ENCODE measurements at regions not wholly inside any gene's neighbourhood (a gene's known extent, or its start where the extent isn't known, plus 50 kb on each side); places are given as distances from the start of the nearest gene placed in this dataset.

- no peaks in the 10 kb centered on the region for H3K27me3 ChIP-seq (ENCODE audit: control insufficient read depth, insufficient read depth, low read length)
- H3K4me3 ChIP-seq (ENCODE audit: low read depth, low read length): no peak overlapping the region
- no peak overlapping the region for H3K9ac ChIP-seq (ENCODE audit: low read depth, low read length)
- H3K4me1 ChIP-seq (ENCODE audit: control insufficient read depth, insufficient read depth, low read length): no peaks in the 10 kb centered on the region
- H3K9me3 ChIP-seq (ENCODE audit: control insufficient read depth, insufficient read depth, low read length): peaks cover 3% of the 10 kb centered on the region
- H3K36me3 ChIP-seq (ENCODE audit: control insufficient read depth, insufficient read depth, low read length): no peaks in the 10 kb centered on the region
Observed at GRCh38 chr15:25188051-25188450, 233.3 kb downstream of the SNRPN start.

GRCh38 chr15:25188551-25189101 lies 233.8 kb downstream of the SNRPN start:
- Histone ChIP-seq H3K9me3 (ENCODE audit: control insufficient read depth, insufficient read depth, low read length) (peaks cover 3% of the 10 kb centered on the region), H3K4me3 (ENCODE audit: low read depth, low read length) (no peak overlapping the region), H3K4me1 (ENCODE audit: control insufficient read depth, insufficient read depth, low read length) (no peaks in the 10 kb centered on the region), H3K27me3 (ENCODE audit: control insufficient read depth, insufficient read depth, low read length) (no peaks in the 10 kb centered on the region), H3K9ac (ENCODE audit: low read depth, low read length) (no peak overlapping the region), H3K36me3 (ENCODE audit: control insufficient read depth, insufficient read depth, low read length) (no peaks in the 10 kb centered on the region)

GRCh38 chr15:25189551-25189950 lies 234.8 kb downstream of the SNRPN start:
- H3K36me3 ChIP-seq (ENCODE audit: control insufficient read depth, insufficient read depth, low read length): no peaks in the 10 kb centered on the region
- H3K9ac ChIP-seq (ENCODE audit: low read depth, low read length): no peak overlapping the region
- H3K9me3 ChIP-seq (ENCODE audit: control insufficient read depth, insufficient read depth, low read length): peaks cover 3% of the 10 kb centered on the region
- H3K4me1 ChIP-seq (ENCODE audit: control insufficient read depth, insufficient read depth, low read length): no peaks in the 10 kb centered on the region
- no peaks in the 10 kb centered on the region for H3K27me3 ChIP-seq (ENCODE audit: control insufficient read depth, insufficient read depth, low read length)
- no peak overlapping the region for H3K4me3 ChIP-seq (ENCODE audit: low read depth, low read length)

GRCh38 chr15:25192651-25193050 lies 237.9 kb downstream of the SNRPN start:
- H3K27me3 ChIP-seq (ENCODE audit: control insufficient read depth, insufficient read depth, low read length): no peaks in the 10 kb centered on the region
- H3K4me3 ChIP-seq (ENCODE audit: low read depth, low read length): no peak overlapping the region
- H3K4me1 ChIP-seq (ENCODE audit: control insufficient read depth, insufficient read depth, low read length): no peaks in the 10 kb centered on the region
- H3K9ac ChIP-seq (ENCODE audit: low read depth, low read length): no peak overlapping the region
- H3K36me3 ChIP-seq (ENCODE audit: control insufficient read depth, insufficient read depth, low read length): no peaks in the 10 kb centered on the region
- peaks cover 3% of the 10 kb centered on the region for H3K9me3 ChIP-seq (ENCODE audit: control insufficient read depth, insufficient read depth, low read length)

- H3K9me3 ChIP-seq (ENCODE audit: control insufficient read depth, insufficient read depth, low read length): peaks cover 4% of the 10 kb centered on the region
- H3K4me3 ChIP-seq (ENCODE audit: low read depth, low read length): no peak overlapping the region
- no peaks in the 10 kb centered on the region for H3K27me3 ChIP-seq (ENCODE audit: control insufficient read depth, insufficient read depth, low read length)
- H3K36me3 ChIP-seq (ENCODE audit: control insufficient read depth, insufficient read depth, low read length): no peaks in the 10 kb centered on the region
- no peak overlapping the region for H3K9ac ChIP-seq (ENCODE audit: low read depth, low read length)
- no peaks in the 10 kb centered on the region for H3K4me1 ChIP-seq (ENCODE audit: control insufficient read depth, insufficient read depth, low read length)
Observed at GRCh38 chr15:25207369-25207768, 231.5 kb downstream of the UBE3A start.

GRCh38 chr15:25208735-25209134 lies 230.1 kb downstream of the UBE3A start:
- Histone ChIP-seq H3K4me3 (ENCODE audit: low read depth, low read length) (no peak overlapping the region), H3K4me1 (ENCODE audit: control insufficient read depth, insufficient read depth, low read length) (no peaks in the 10 kb centered on the region), H3K36me3 (ENCODE audit: control insufficient read depth, insufficient read depth, low read length) (no peaks in the 10 kb centered on the region), H3K27me3 (ENCODE audit: control insufficient read depth, insufficient read depth, low read length) (no peaks in the 10 kb centered on the region), H3K9me3 (ENCODE audit: control insufficient read depth, insufficient read depth, low read length) (peaks cover 4% of the 10 kb centered on the region), H3K9ac (ENCODE audit: low read depth, low read length) (no peak overlapping the region)

GRCh38 chr15:25220834-25221233 lies 218.0 kb downstream of the UBE3A start:
- Histone ChIP-seq H3K27me3 (ENCODE audit: control insufficient read depth, insufficient read depth, low read length) (no peaks in the 10 kb centered on the region), H3K9ac (ENCODE audit: low read depth, low read length) (no peak overlapping the region), H3K36me3 (ENCODE audit: control insufficient read depth, insufficient read depth, low read length) (no peaks in the 10 kb centered on the region), H3K4me1 (ENCODE audit: control insufficient read depth, insufficient read depth, low read length) (no peaks in the 10 kb centered on the region), H3K9me3 (ENCODE audit: control insufficient read depth, insufficient read depth, low read length) (peaks cover 6% of the 10 kb centered on the region), H3K4me3 (ENCODE audit: low read depth, low read length) (no peak overlapping the region)

GRCh38 chr15:25224396-25224795 lies 214.4 kb downstream of the UBE3A start:
- H3K36me3 ChIP-seq (ENCODE audit: control insufficient read depth, insufficient read depth, low read length): no peaks in the 10 kb centered on the region
- H3K4me1 ChIP-seq (ENCODE audit: control insufficient read depth, insufficient read depth, low read length): no peaks in the 10 kb centered on the region
- no peak overlapping the region for H3K9ac ChIP-seq (ENCODE audit: low read depth, low read length)
- H3K4me3 ChIP-seq (ENCODE audit: low read depth, low read length): no peak overlapping the region
- H3K9me3 ChIP-seq (ENCODE audit: control insufficient read depth, insufficient read depth, low read length): peaks cover 3% of the 10 kb centered on the region
- no peaks in the 10 kb centered on the region for H3K27me3 ChIP-seq (ENCODE audit: control insufficient read depth, insufficient read depth, low read length)

GRCh38 chr15:25226360-25226759 lies 212.5 kb downstream of the UBE3A start:
- Histone ChIP-seq H3K9me3 (ENCODE audit: control insufficient read depth, insufficient read depth, low read length) (peaks cover 10% of the 10 kb centered on the region), H3K4me3 (ENCODE audit: low read depth, low read length) (no peak overlapping the region), H3K27me3 (ENCODE audit: control insufficient read depth, insufficient read depth, low read length) (no peaks in the 10 kb centered on the region), H3K9ac (ENCODE audit: low read depth, low read length) (no peak overlapping the region), H3K4me1 (ENCODE audit: control insufficient read depth, insufficient read depth, low read length) (no peaks in the 10 kb centered on the region), H3K36me3 (ENCODE audit: control insufficient read depth, insufficient read depth, low read length) (no peaks in the 10 kb centered on the region)

GRCh38 chr15:25228261-25228660 lies 210.6 kb downstream of the UBE3A start:
- peaks cover 10% of the 10 kb centered on the region for H3K9me3 ChIP-seq (ENCODE audit: control insufficient read depth, insufficient read depth, low read length)
- H3K36me3 ChIP-seq (ENCODE audit: control insufficient read depth, insufficient read depth, low read length): no peaks in the 10 kb centered on the region
- no peak overlapping the region for H3K9ac ChIP-seq (ENCODE audit: low read depth, low read length)
- no peaks in the 10 kb centered on the region for H3K27me3 ChIP-seq (ENCODE audit: control insufficient read depth, insufficient read depth, low read length)
- no peak overlapping the region for H3K4me3 ChIP-seq (ENCODE audit: low read depth, low read length)
- no peaks in the 10 kb centered on the region for H3K4me1 ChIP-seq (ENCODE audit: control insufficient read depth, insufficient read depth, low read length)

GRCh38 chr15:25230442-25230841 lies 208.4 kb downstream of the UBE3A start:
- H3K36me3 ChIP-seq (ENCODE audit: control insufficient read depth, insufficient read depth, low read length): no peaks in the 10 kb centered on the region
- H3K4me1 ChIP-seq (ENCODE audit: control insufficient read depth, insufficient read depth, low read length): no peaks in the 10 kb centered on the region
- no peaks in the 10 kb centered on the region for H3K27me3 ChIP-seq (ENCODE audit: control insufficient read depth, insufficient read depth, low read length)
- no peak overlapping the region for H3K4me3 ChIP-seq (ENCODE audit: low read depth, low read length)
- H3K9me3 ChIP-seq (ENCODE audit: control insufficient read depth, insufficient read depth, low read length): peaks cover 7% of the 10 kb centered on the region
- H3K9ac ChIP-seq (ENCODE audit: low read depth, low read length): no peak overlapping the region

GRCh38 chr15:25233766-25234350 lies 205.0 kb downstream of the UBE3A start:
- no peak overlapping the region for H3K9ac ChIP-seq (ENCODE audit: low read depth, low read length)
- peaks cover 12% of the 10 kb centered on the region for H3K9me3 ChIP-seq (ENCODE audit: control insufficient read depth, insufficient read depth, low read length)
- no peaks in the 10 kb centered on the region for H3K36me3 ChIP-seq (ENCODE audit: control insufficient read depth, insufficient read depth, low read length)
- H3K4me1 ChIP-seq (ENCODE audit: control insufficient read depth, insufficient read depth, low read length): no peaks in the 10 kb centered on the region
- no peak overlapping the region for H3K4me3 ChIP-seq (ENCODE audit: low read depth, low read length)
- H3K27me3 ChIP-seq (ENCODE audit: control insufficient read depth, insufficient read depth, low read length): no peaks in the 10 kb centered on the region
